Spinal cord (tissue), 9 donors: ENCODE measurements at regions not wholly inside any gene's neighbourhood (a gene's known extent, or its start where the extent isn't known, plus 50 kb on each side); places are given as distances from the start of the nearest gene placed in this dataset.

Experiments used
- DNase-seq, 6 donors: peaks; one replicate each; pipeline versions ENCODE4 v3.0.0 to v3.0.0-alpha.2; 2013 to 2015; ENCODE audit warnings: low spot score in 6 of 6, low read depth in 4 of 6
- H3K27ac ChIP-seq: one replicate; pipeline ENCODE4 v1.5.1; 2013; ENCODE audit warnings: low read depth, low read length, control low read depth
- H3K27me3 ChIP-seq: one replicate; pipeline ENCODE4 v1.6.1; 2013; ENCODE audit warnings: low read length; ENCODE audit not compliant: control insufficient read depth, insufficient read depth
- H3K36me3 ChIP-seq: one replicate; pipeline ENCODE4 v1.6.1; 2013; ENCODE audit warnings: low read length; ENCODE audit not compliant: control insufficient read depth, insufficient read depth
- H3K4me1 ChIP-seq: one replicate; pipeline ENCODE4 v1.6.1; 2013; ENCODE audit warnings: low read length; ENCODE audit not compliant: control insufficient read depth, insufficient read depth
- H3K4me3 ChIP-seq: one replicate; pipeline ENCODE4 v1.5.1; 2013; ENCODE audit warnings: low read depth, low read length, control low read depth
- H3K9me3 ChIP-seq: one replicate; pipeline ENCODE4 v1.6.1; 2013; ENCODE audit warnings: low read length; ENCODE audit not compliant: control insufficient read depth, insufficient read depth
- WGBS: methylation state at CpG from one replicate; pipeline ENCODE4 v1.1.5; 2013; ENCODE audit warnings: missing lambda C conversion rate; ENCODE audit not compliant: insufficient coverage; 5-methylcytosine and 5-hydroxymethylcytosine counted together
- donor health status: healthy.

- H3K27me3 ChIP-seq: no peaks in the 10 kb centered on the region
- DNase-seq: no peak
- no peak overlapping the region for H3K4me3 ChIP-seq
- no peaks in the 10 kb centered on the region for H3K4me1 ChIP-seq
- H3K27ac ChIP-seq: no peak overlapping the region
- 69% methylated on average over 3 of the region's 4 CpGs for WGBS
- H3K9me3 ChIP-seq: no peaks in the 10 kb centered on the region
- H3K36me3 ChIP-seq: no peaks in the 10 kb centered on the region
These were observed 305.7 kb upstream of the BOD1L1 start for GRCh38 chr4:13933191-13933590.

GRCh38 chr4:13938299-13938698 is 310.8 kb upstream of the BOD1L1 start:
- Histone ChIP-seq H3K27me3 (no peaks in the 10 kb centered on the region), H3K27ac (no peak overlapping the region), H3K36me3 (no peaks in the 10 kb centered on the region), H3K4me1 (no peaks in the 10 kb centered on the region), H3K4me3 (no peak overlapping the region), H3K9me3 (no peaks in the 10 kb centered on the region)
- no CpG with 5 or more reads among the region's 3 CpGs for WGBS
- no peak for DNase-seq

GRCh38 chr4:13940921-13941320 is 313.4 kb upstream of the BOD1L1 start:
- Histone ChIP-seq H3K4me3 (no peak overlapping the region), H3K27me3 (no peaks in the 10 kb centered on the region), H3K4me1 (no peaks in the 10 kb centered on the region), H3K9me3 (no peaks in the 10 kb centered on the region), H3K36me3 (no peaks in the 10 kb centered on the region), H3K27ac (no peak overlapping the region)
- WGBS: 75% methylated on average over 3 of the region's 3 CpGs
- DNase-seq: no peak

- H3K4me1 ChIP-seq: no peaks in the 10 kb centered on the region
- no peak overlapping the region for H3K4me3 ChIP-seq
- 100% methylated on average over 1 of the region's 3 CpGs for WGBS
- H3K27me3 ChIP-seq: no peaks in the 10 kb centered on the region
- peak in 1 of 6 donors; percentile 54 for DNase-seq
- H3K36me3 ChIP-seq: no peaks in the 10 kb centered on the region
- no peaks in the 10 kb centered on the region for H3K9me3 ChIP-seq
- no peak overlapping the region for H3K27ac ChIP-seq
These were observed 315.5 kb upstream of the BOD1L1 start for GRCh38 chr4:13942977-13943376.

DNA sequence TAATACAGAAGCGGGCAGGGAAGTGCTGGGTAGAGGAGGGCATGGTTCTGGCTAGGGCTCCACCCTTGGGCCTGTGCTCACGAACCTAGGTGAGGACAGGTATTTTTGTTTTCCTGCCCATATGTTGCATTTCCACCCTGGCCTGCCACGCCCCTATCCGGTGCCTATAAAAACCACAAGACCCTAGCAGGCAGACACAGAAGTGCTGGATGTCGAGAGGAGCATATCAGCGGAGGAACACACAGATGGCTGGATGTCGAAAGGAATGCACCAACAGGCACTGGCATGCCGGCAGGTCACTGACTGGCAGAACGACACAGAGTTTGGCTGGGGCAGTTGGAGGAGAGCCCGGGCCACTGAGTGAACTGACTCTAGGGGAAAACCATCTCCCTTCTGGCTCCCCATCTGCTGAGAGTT is 316.6 kb upstream of the BOD1L1 start:
- H3K27ac ChIP-seq: no peak overlapping the region
- no peaks in the 10 kb centered on the region for H3K27me3 ChIP-seq
- H3K9me3 ChIP-seq: no peaks in the 10 kb centered on the region
- no peak overlapping the region for H3K4me3 ChIP-seq
- peak in 1 of 6 donors; percentile 73 for DNase-seq
- H3K4me1 ChIP-seq: no peaks in the 10 kb centered on the region
- WGBS: 94% methylated on average over 8 of the region's 10 CpGs
- H3K36me3 ChIP-seq: no peaks in the 10 kb centered on the region

- Histone ChIP-seq H3K27me3 (no peaks in the 10 kb centered on the region), H3K9me3 (no peaks in the 10 kb centered on the region), H3K27ac (no peak overlapping the region), H3K36me3 (no peaks in the 10 kb centered on the region), H3K4me1 (no peaks in the 10 kb centered on the region), H3K4me3 (no peak overlapping the region)
- no peak for DNase-seq
- WGBS: 100% methylated on average over 1 of the region's 1 CpG
These were observed 320.4 kb upstream of the BOD1L1 start for GRCh38 chr4:13947921-13948320.

GRCh38 chr4:13950491-13950890 is 323.0 kb upstream of the BOD1L1 start:
- H3K36me3 ChIP-seq: no peaks in the 10 kb centered on the region
- no peaks in the 10 kb centered on the region for H3K9me3 ChIP-seq
- H3K4me1 ChIP-seq: no peaks in the 10 kb centered on the region
- DNase-seq: no peak
- WGBS: 78% methylated on average over 4 of the region's 4 CpGs
- H3K4me3 ChIP-seq: no peak overlapping the region
- no peaks in the 10 kb centered on the region for H3K27me3 ChIP-seq
- H3K27ac ChIP-seq: no peak overlapping the region

GRCh38 chr4:13953083-13953482 is 325.6 kb upstream of the BOD1L1 start:
- Histone ChIP-seq H3K27me3 (no peaks in the 10 kb centered on the region), H3K9me3 (no peaks in the 10 kb centered on the region), H3K4me1 (no peaks in the 10 kb centered on the region), H3K36me3 (no peaks in the 10 kb centered on the region), H3K27ac (no peak overlapping the region), H3K4me3 (no peak overlapping the region)
- 91% methylated on average over 5 of the region's 6 CpGs for WGBS
- no peak for DNase-seq

DNA sequence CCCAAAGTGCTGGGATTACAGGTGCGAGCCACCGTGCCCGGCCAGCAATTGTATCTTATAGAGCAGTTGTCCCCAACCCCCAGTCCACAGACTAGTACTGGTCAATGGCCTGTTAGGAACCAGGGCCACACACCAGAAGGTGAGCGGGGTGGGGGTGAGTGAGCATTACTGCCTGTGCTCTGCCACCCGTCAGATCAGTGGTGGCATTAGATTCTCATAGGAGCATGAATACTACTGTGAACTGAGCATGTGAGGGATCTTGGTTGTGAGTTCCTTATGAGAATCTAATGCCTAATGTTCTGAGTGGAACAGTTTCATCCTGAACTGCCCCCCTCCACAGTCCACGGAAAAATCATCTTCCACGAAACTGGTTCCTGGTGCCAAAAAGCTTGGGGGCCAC is 328.0 kb upstream of the BOD1L1 start:
- Histone ChIP-seq H3K4me1 (no peaks in the 10 kb centered on the region), H3K27me3 (no peaks in the 10 kb centered on the region), H3K36me3 (no peaks in the 10 kb centered on the region), H3K27ac (no peak overlapping the region), H3K9me3 (no peaks in the 10 kb centered on the region), H3K4me3 (no peak overlapping the region)
- WGBS: 95% methylated on average over 2 of the region's 7 CpGs
- DNase-seq: no peak

GRCh38 chr4:13956947-13957346 is 329.4 kb upstream of the BOD1L1 start:
- 72% methylated on average over 2 of the region's 2 CpGs for WGBS
- DNase-seq: no peak
- no peaks in the 10 kb centered on the region for H3K4me1 ChIP-seq
- no peak overlapping the region for H3K27ac ChIP-seq
- H3K4me3 ChIP-seq: no peak overlapping the region
- H3K36me3 ChIP-seq: no peaks in the 10 kb centered on the region
- no peaks in the 10 kb centered on the region for H3K27me3 ChIP-seq
- no peaks in the 10 kb centered on the region for H3K9me3 ChIP-seq
